Neural cell (in vitro differentiated cells): ENCODE measurements at regions not wholly inside any gene's neighbourhood (a gene's known extent, or its start where the extent isn't known, plus 50 kb on each side); places are given as distances from the start of the nearest gene placed in this dataset.

Experiments
- H2AFZ ChIP-seq: fragments of 200-600, 300-800 bp; sonication (generic), shearing (Covaris generic); 2 replicates; pipeline ENCODE4 v1.6.0; 2014; ENCODE audit warnings: low read depth, mild to moderate bottlenecking, antibody characterized with exemption, low read length, moderate library complexity
- H3F3A ChIP-seq: fragments of 200-600 bp; shearing (Covaris generic); 2 replicates; pipeline ENCODE4 v1.6.1; 2016; ENCODE audit warnings: mild to moderate bottlenecking, moderate library complexity, mixed read lengths, antibody characterized with exemption, low read length; ENCODE audit not compliant: insufficient read depth, poor library complexity, severe bottlenecking
- H3K27ac ChIP-seq: fragments of 200-600, 300-800 bp; sonication (generic), shearing (Covaris generic); 2 replicates; pipeline ENCODE4 v1.5.1; 2014; ENCODE audit warnings: mild to moderate bottlenecking, low read length, moderate library complexity
- H3K27me3 ChIP-seq: fragments of 300-800, 200-600 bp; sonication (generic), shearing (Covaris generic); 2 replicates; pipeline ENCODE4 v1.6.0; 2014; ENCODE audit warnings: mild to moderate bottlenecking, low read depth, low read length, moderate library complexity; ENCODE audit not compliant: insufficient read depth
- H3K36me3 ChIP-seq: fragments of 300-800, 200-600 bp; sonication (generic), shearing (Covaris generic); 2 replicates; pipeline ENCODE4 v1.5.1; 2014; ENCODE audit warnings: mild to moderate bottlenecking, antibody characterized with exemption, low read length, moderate library complexity; ENCODE audit not compliant: insufficient read depth
- H3K4me2 ChIP-seq: fragments of 300-800, 200-600 bp; sonication (generic), shearing (Covaris generic); 2 replicates; pipeline ENCODE4 v1.6.0; 2014; ENCODE audit warnings: mild to moderate bottlenecking, low read length
- H3K4me3 ChIP-seq: fragments of 300-800, 200-600 bp; sonication (generic), shearing (Covaris generic); 2 replicates; pipeline ENCODE4 v1.5.1; 2014; ENCODE audit warnings: mild to moderate bottlenecking, low read length, moderate library complexity
- H3K79me2 ChIP-seq: fragments of 200-600 bp; shearing (Covaris generic); replicated peaks from 2 replicates; pipeline ENCODE4 v1.6.0; 2014; ENCODE audit warnings: mild to moderate bottlenecking, low read length, moderate library complexity; ENCODE audit not compliant: insufficient read depth
- H3K9ac ChIP-seq: fragments of 300-800, 200-600 bp; sonication (generic), shearing (Covaris generic); 2 replicates; pipeline ENCODE4 v1.6.1; 2016; ENCODE audit warnings: mild to moderate bottlenecking, low read length, mixed read lengths
- H3K9me2 ChIP-seq: fragments of 200-600 bp; shearing (Covaris generic); 2 replicates; pipeline ENCODE4 v1.6.1; 2016; ENCODE audit warnings: mild to moderate bottlenecking, low read length, mixed read lengths; ENCODE audit not compliant: insufficient read depth
- H3K9me3 ChIP-seq: fragments of 200-600, 300-800 bp; sonication (generic), shearing (Covaris generic); 2 replicates; pipeline ENCODE4 v1.6.1; 2016; ENCODE audit warnings: mild to moderate bottlenecking, mixed run types, low read length, moderate library complexity, mixed read lengths
- H4K20me1 ChIP-seq: fragments of 200-600 bp; shearing (Covaris generic); 2 replicates; pipeline ENCODE4 v1.6.1; 2016; ENCODE audit warnings: mild to moderate bottlenecking, mixed run types; ENCODE audit not compliant: insufficient read depth
- EP300 ChIP-seq: fragments of 450-650 bp; conservative IDR thresholded peaks from 2 replicates; pipeline ENCODE4 v1.6.1; 2014; ENCODE audit warnings: antibody characterized with exemption, mild to moderate bottlenecking, moderate library complexity; ENCODE audit not compliant: poor library complexity, severe bottlenecking
- EZH2 ChIP-seq: fragments of 200-600, 300-800 bp; shearing (Covaris generic), sonication (generic); IDR thresholded peaks from 2 replicates; pipeline ENCODE4 v1.6.1; 2014; ENCODE audit warnings: antibody characterized with exemption, low read length, borderline replicate concordance, mild to moderate bottlenecking; ENCODE audit not compliant: insufficient read depth, poor library complexity, severe bottlenecking
- MXI1 ChIP-seq: fragments of 450-650 bp; conservative IDR thresholded peaks from 2 replicates; pipeline ENCODE4 v1.6.1; 2014; ENCODE audit warnings: antibody characterized with exemption, mild to moderate bottlenecking; ENCODE audit not compliant: poor library complexity, severe bottlenecking
- POLR2AphosphoS5 ChIP-seq: IDR thresholded peaks from 2 replicates; pipeline ENCODE4 v1.6.1; 2012
- RAD21 ChIP-seq: fragments of 450-650 bp; conservative IDR thresholded peaks from 2 replicates; pipeline ENCODE4 v1.6.1; 2014; ENCODE audit warnings: antibody characterized with exemption, mild to moderate bottlenecking, moderate library complexity
- SMC3 ChIP-seq: fragments of 450-650 bp; conservative IDR thresholded peaks from 2 replicates; pipeline ENCODE4 v1.6.1; 2014; ENCODE audit warnings: antibody characterized with exemption, mild to moderate bottlenecking, moderate library complexity; ENCODE audit not compliant: poor library complexity
- TAF1 ChIP-seq: IDR thresholded peaks from 2 replicates; pipeline ENCODE4 v1.6.1; 2012; ENCODE audit warnings: low read depth
- TF ChIP-seq, protein P1 (sequence below): fragments of 450-650 bp; IDR thresholded peaks from 2 replicates; pipeline ENCODE4 v1.5.1; 2014; ENCODE audit warnings: antibody characterized with exemption, mild to moderate bottlenecking, moderate library complexity; ENCODE audit not compliant: poor library complexity, severe bottlenecking
- TF ChIP-seq, protein P2 (sequence below): IDR thresholded peaks from 2 replicates; pipeline ENCODE4 v1.6.1; 2012; ENCODE audit warnings: borderline replicate concordance

DNA sequence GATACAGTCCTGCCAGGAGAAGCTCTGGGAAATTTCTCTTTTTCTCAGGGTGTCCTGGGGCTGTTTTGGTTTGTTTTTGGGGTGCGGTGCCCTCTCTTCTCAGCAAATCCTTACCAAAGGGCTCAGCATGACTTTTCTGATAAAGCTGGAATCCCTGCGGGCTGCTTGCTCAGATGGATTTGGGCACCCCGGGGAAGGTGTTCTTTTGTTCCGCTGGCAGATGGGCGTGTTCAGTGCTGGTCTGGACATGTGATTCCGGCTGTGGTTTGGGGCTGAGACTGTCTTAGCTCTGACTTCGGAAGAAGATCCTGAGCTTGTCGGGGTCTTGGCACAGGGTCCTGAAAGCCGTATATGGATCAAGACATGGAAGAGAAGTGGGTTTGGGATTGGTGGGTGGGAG, 134.2 kb upstream of the SPRED2 start:
- Histone ChIP-seq H3K4me2 (no peak overlapping the region), H3K79me2 (no peaks in the 10 kb centered on the region), H4K20me1 (no peaks in the 10 kb centered on the region), H3K9me2 (no peaks in the 10 kb centered on the region), H3K36me3 (no peaks in the 10 kb centered on the region), H3K9me3 (no peaks in the 10 kb centered on the region), H3K27ac (no peak overlapping the region), H3K4me3 (no peak overlapping the region), H3K9ac (no peak overlapping the region), H3K27me3 (no peaks in the 10 kb centered on the region), H2AFZ (no peak overlapping the region), H3F3A (no peaks in the 10 kb centered on the region)
- TF ChIP-seq POLR2AphosphoS5, result no peak
- no peak for TF ChIP-seq EP300
- no peak for TF ChIP-seq MXI1
- TF ChIP-seq EZH2, result no peak

DNA sequence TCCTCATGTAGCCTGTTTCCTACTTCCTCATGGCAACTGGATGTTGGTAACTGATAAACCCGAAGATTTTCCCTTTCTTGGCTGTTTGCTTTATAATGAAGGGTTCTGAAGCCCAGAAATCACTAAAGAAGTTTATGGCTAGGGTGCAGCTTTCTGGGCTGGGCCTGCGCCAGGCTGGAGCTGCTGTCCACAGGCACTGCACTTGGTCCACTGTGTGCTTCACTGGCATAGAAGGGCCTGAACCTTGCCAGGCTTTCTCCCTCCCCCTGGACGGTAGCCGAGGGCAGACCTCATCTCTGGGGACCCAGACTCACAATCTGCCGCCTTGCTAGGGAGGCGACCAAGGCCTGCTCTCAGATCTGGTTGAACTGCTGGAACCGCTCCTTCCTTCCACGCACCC, 133.3 kb upstream of the SPRED2 start:
- Histone ChIP-seq H3K4me2 (no peak overlapping the region), H4K20me1 (no peaks in the 10 kb centered on the region), H3F3A (no peaks in the 10 kb centered on the region), H3K79me2 (no peaks in the 10 kb centered on the region), H3K27ac (no peak overlapping the region), H3K27me3 (no peaks in the 10 kb centered on the region), H3K9ac (no peak overlapping the region), H3K36me3 (no peaks in the 10 kb centered on the region), H3K9me3 (no peaks in the 10 kb centered on the region), H2AFZ (no peak overlapping the region), H3K9me2 (no peaks in the 10 kb centered on the region), H3K4me3 (no peak overlapping the region)
- TF ChIP-seq, protein P1, sequence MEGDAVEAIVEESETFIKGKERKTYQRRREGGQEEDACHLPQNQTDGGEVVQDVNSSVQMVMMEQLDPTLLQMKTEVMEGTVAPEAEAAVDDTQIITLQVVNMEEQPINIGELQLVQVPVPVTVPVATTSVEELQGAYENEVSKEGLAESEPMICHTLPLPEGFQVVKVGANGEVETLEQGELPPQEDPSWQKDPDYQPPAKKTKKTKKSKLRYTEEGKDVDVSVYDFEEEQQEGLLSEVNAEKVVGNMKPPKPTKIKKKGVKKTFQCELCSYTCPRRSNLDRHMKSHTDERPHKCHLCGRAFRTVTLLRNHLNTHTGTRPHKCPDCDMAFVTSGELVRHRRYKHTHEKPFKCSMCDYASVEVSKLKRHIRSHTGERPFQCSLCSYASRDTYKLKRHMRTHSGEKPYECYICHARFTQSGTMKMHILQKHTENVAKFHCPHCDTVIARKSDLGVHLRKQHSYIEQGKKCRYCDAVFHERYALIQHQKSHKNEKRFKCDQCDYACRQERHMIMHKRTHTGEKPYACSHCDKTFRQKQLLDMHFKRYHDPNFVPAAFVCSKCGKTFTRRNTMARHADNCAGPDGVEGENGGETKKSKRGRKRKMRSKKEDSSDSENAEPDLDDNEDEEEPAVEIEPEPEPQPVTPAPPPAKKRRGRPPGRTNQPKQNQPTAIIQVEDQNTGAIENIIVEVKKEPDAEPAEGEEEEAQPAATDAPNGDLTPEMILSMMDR, result no peak
- TF ChIP-seq, protein P2, sequence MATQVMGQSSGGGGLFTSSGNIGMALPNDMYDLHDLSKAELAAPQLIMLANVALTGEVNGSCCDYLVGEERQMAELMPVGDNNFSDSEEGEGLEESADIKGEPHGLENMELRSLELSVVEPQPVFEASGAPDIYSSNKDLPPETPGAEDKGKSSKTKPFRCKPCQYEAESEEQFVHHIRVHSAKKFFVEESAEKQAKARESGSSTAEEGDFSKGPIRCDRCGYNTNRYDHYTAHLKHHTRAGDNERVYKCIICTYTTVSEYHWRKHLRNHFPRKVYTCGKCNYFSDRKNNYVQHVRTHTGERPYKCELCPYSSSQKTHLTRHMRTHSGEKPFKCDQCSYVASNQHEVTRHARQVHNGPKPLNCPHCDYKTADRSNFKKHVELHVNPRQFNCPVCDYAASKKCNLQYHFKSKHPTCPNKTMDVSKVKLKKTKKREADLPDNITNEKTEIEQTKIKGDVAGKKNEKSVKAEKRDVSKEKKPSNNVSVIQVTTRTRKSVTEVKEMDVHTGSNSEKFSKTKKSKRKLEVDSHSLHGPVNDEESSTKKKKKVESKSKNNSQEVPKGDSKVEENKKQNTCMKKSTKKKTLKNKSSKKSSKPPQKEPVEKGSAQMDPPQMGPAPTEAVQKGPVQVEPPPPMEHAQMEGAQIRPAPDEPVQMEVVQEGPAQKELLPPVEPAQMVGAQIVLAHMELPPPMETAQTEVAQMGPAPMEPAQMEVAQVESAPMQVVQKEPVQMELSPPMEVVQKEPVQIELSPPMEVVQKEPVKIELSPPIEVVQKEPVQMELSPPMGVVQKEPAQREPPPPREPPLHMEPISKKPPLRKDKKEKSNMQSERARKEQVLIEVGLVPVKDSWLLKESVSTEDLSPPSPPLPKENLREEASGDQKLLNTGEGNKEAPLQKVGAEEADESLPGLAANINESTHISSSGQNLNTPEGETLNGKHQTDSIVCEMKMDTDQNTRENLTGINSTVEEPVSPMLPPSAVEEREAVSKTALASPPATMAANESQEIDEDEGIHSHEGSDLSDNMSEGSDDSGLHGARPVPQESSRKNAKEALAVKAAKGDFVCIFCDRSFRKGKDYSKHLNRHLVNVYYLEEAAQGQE, result no peak
- TF ChIP-seq SMC3 (no peak), TAF1 (no peak), POLR2AphosphoS5 (no peak), MXI1 (no peak), RAD21 (no peak), EP300 (no peak), EZH2 (no peak)

DNA sequence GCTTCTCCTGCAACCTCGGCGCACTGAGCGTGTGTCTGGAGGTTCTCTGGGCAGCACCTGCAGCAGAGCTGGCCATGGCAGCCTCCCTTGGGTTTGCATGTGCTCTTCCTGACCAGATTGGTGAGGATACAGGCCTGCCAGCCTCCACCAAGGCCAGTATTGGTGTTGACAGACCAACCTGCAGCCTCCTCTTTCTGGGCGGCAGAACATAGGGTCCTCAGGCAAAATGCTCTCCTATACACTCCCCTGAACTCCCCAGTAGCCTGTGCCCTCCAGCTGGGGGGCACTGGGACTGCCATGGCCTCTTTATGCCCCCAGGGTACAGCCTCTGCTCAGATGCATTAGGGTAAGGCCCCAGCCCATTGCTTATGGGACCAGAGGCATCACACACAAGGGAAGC, 131.9 kb upstream of the SPRED2 start:
- H3K27ac ChIP-seq, result no peak overlapping the region
- H3K9ac ChIP-seq, result no peak overlapping the region
- H2AFZ ChIP-seq, result no peak overlapping the region
- no peak overlapping the region for H3K4me3 ChIP-seq
- no peak for TF ChIP-seq EP300
- TF ChIP-seq SMC3, result no peak
- TF ChIP-seq, protein P1, result no peak
- TF ChIP-seq TAF1, result no peak
- TF ChIP-seq MXI1, result no peak
- no peak for TF ChIP-seq EZH2
- TF ChIP-seq POLR2AphosphoS5, result no peak
- H3K27me3 ChIP-seq, result no peaks in the 10 kb centered on the region
- H3K4me2 ChIP-seq, result no peak overlapping the region
- no peaks in the 10 kb centered on the region for H3K36me3 ChIP-seq
- no peaks in the 10 kb centered on the region for H3K9me3 ChIP-seq
- H3K9me2 ChIP-seq, result no peaks in the 10 kb centered on the region
- no peaks in the 10 kb centered on the region for H3F3A ChIP-seq
- no peaks in the 10 kb centered on the region for H3K79me2 ChIP-seq
- no peaks in the 10 kb centered on the region for H4K20me1 ChIP-seq
